ENCODE measurements at regions not wholly inside any gene's neighbourhood (a gene's known extent, or its start where the extent isn't known, plus 50 kb on each side); places are given as distances from the start of the nearest gene placed in this dataset.

DNA sequence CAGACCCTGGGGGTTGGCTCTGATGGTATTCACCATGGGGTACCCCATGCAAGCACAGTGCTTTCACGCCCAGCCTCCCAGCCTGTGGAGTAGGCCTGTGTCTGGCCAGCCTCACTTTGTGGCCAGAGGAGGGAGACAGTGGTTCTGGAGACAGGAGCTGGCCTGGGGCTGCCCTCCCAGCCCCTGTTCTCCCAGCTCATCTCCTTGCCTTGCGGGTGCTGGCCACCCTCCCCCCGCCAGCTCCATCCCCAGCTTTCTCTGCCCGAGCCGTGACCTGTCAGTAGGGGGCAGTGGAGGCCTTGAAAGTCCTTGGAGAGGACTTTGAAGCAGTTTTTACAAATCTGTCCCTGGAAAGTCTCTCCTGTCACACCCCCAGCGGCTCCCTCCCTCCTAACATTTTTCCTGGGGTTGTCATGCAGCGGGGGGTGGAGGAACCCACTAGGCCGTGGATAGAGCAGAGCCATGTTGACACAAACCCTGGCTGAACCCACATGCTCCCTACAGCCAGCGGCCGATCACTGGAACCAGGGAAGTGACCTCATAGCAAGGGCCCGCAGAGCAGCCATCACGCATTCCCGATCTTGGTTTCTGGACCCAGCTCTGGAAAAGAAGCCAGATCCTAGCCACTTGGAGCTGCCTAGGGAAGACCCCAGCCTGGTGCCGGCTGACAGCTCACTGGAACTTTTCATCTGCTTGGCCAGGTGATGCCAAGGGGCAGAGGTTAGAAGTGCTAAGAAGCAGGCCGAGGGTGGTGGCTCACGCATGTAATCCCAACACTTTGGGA lies 289.4 kb downstream of the SEC14L1 start (continued):
- TF ChIP-seq, protein P1, sequence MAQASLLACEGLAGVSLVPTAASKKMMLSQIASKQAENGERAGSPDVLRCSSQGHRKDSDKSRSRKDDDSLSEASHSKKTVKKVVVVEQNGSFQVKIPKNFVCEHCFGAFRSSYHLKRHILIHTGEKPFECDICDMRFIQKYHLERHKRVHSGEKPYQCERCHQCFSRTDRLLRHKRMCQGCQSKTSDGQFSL (CRISPR knock-in tag; IDR thresholded peaks at IDR 0.05): peak; percentile 75; the same call in 1 of the 2 replicates
- TF ChIP-seq SOX6 (IDR thresholded peaks at IDR 0.05): no peak
- peak; percentile 68 for TF ChIP-seq SOX6 (CRISPR knock-in tag; IDR thresholded peaks at IDR 0.05)
- TF ChIP-seq, protein P2, sequence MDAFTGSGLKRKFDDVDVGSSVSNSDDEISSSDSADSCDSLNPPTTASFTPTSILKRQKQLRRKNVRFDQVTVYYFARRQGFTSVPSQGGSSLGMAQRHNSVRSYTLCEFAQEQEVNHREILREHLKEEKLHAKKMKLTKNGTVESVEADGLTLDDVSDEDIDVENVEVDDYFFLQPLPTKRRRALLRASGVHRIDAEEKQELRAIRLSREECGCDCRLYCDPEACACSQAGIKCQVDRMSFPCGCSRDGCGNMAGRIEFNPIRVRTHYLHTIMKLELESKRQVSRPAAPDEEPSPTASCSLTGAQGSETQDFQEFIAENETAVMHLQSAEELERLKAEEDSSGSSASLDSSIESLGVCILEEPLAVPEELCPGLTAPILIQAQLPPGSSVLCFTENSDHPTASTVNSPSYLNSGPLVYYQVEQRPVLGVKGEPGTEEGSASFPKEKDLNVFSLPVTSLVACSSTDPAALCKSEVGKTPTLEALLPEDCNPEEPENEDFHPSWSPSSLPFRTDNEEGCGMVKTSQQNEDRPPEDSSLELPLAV (CRISPR knock-in tag; conservative IDR thresholded peaks at IDR 0.05; ENCODE audit: low read depth): no peak
- TF ChIP-seq, protein P3, sequence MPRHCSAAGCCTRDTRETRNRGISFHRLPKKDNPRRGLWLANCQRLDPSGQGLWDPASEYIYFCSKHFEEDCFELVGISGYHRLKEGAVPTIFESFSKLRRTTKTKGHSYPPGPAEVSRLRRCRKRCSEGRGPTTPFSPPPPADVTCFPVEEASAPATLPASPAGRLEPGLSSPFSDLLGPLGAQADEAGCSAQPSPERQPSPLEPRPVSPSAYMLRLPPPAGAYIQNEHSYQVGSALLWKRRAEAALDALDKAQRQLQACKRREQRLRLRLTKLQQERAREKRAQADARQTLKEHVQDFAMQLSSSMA (CRISPR knock-in tag; IDR thresholded peaks at IDR 0.05): peak; percentile 76; the same call in 1 of the 2 replicates
- TF ChIP-seq, protein P4, sequence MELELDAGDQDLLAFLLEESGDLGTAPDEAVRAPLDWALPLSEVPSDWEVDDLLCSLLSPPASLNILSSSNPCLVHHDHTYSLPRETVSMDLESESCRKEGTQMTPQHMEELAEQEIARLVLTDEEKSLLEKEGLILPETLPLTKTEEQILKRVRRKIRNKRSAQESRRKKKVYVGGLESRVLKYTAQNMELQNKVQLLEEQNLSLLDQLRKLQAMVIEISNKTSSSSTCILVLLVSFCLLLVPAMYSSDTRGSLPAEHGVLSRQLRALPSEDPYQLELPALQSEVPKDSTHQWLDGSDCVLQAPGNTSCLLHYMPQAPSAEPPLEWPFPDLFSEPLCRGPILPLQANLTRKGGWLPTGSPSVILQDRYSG (CRISPR knock-in tag; IDR thresholded peaks at IDR 0.05): no peak
- TF ChIP-seq MTF1 (CRISPR knock-in tag; IDR thresholded peaks at IDR 0.05): no peak
- TF ChIP-seq TOPORS (CRISPR knock-in tag; IDR thresholded peaks at IDR 0.05): no peak
- TF ChIP-seq ZNF615 (CRISPR knock-in tag; IDR thresholded peaks at IDR 0.05; ENCODE audit: borderline replicate concordance): peak; percentile 21; the same call in 1 of the 2 replicates
- no peak for TF ChIP-seq ZNF772 (CRISPR knock-in tag; IDR thresholded peaks at IDR 0.05)
- TF ChIP-seq, protein P5, sequence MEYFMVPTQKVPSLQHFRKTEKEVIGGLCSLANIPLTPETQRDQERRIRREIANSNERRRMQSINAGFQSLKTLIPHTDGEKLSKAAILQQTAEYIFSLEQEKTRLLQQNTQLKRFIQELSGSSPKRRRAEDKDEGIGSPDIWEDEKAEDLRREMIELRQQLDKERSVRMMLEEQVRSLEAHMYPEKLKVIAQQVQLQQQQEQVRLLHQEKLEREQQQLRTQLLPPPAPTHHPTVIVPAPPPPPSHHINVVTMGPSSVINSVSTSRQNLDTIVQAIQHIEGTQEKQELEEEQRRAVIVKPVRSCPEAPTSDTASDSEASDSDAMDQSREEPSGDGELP (IDR thresholded peaks at IDR 0.05; ENCODE audit: borderline replicate concordance, low read depth): peak; percentile 53; the same call in 1 of the 2 replicates
- TF ChIP-seq, protein P6, sequence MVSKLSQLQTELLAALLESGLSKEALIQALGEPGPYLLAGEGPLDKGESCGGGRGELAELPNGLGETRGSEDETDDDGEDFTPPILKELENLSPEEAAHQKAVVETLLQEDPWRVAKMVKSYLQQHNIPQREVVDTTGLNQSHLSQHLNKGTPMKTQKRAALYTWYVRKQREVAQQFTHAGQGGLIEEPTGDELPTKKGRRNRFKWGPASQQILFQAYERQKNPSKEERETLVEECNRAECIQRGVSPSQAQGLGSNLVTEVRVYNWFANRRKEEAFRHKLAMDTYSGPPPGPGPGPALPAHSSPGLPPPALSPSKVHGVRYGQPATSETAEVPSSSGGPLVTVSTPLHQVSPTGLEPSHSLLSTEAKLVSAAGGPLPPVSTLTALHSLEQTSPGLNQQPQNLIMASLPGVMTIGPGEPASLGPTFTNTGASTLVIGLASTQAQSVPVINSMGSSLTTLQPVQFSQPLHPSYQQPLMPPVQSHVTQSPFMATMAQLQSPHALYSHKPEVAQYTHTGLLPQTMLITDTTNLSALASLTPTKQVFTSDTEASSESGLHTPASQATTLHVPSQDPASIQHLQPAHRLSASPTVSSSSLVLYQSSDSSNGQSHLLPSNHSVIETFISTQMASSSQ (IDR thresholded peaks at IDR 0.05; ENCODE audit: low read depth): peak; percentile 39; the same call in 1 of the 2 replicates
- TF ChIP-seq, protein P6 (CRISPR knock-in tag; IDR thresholded peaks at IDR 0.05; ENCODE audit: borderline replicate concordance): no peak; the same call in 1 of the 2 replicates
- TF ChIP-seq, protein P7, sequence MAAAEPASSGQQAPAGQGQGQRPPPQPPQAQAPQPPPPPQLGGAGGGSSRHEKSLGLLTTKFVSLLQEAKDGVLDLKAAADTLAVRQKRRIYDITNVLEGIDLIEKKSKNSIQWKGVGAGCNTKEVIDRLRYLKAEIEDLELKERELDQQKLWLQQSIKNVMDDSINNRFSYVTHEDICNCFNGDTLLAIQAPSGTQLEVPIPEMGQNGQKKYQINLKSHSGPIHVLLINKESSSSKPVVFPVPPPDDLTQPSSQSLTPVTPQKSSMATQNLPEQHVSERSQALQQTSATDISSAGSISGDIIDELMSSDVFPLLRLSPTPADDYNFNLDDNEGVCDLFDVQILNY (CRISPR knock-in tag; conservative IDR thresholded peaks at IDR 0.05): no peak
- TF ChIP-seq ZNF496 (CRISPR knock-in tag; IDR thresholded peaks at IDR 0.05; ENCODE audit: insufficient replicate concordance): no peak
- TF ChIP-seq CREM (IDR thresholded peaks at IDR 0.05): peak; percentile 65; the same call in 1 of the 2 replicates
- no peak for TF ChIP-seq CREM (CRISPR knock-in tag; IDR thresholded peaks at IDR 0.05)
- TF ChIP-seq ZNF850 (CRISPR knock-in tag; conservative IDR thresholded peaks at IDR 0.05): no peak
- TF ChIP-seq ZZZ3 (CRISPR knock-in tag; IDR thresholded peaks at IDR 0.05; ENCODE audit: borderline replicate concordance): no peak

Data from HepG2 (cell line).